ENCODE measurements at regions not wholly inside any gene's neighbourhood (a gene's known extent, or its start where the extent isn't known, plus 50 kb on each side); places are given as distances from the start of the nearest gene placed in this dataset.
A peak's percentile ranks its signal among the peaks of the same experiment; 100 is the strongest.

- no peak overlapping the region for H3K4me3 ChIP-seq (ENCODE audit: low read length)
- no peak for DNase-seq (ENCODE audit: low read depth)
- TF ChIP-seq CTCF (conservative IDR thresholded peaks at IDR 0.05; ENCODE audit: low read depth, low read length): no peak
Measured at GRCh38 chr11:90321018-90321417, 98.2 kb upstream of the CHORDC1 start.

DNA sequence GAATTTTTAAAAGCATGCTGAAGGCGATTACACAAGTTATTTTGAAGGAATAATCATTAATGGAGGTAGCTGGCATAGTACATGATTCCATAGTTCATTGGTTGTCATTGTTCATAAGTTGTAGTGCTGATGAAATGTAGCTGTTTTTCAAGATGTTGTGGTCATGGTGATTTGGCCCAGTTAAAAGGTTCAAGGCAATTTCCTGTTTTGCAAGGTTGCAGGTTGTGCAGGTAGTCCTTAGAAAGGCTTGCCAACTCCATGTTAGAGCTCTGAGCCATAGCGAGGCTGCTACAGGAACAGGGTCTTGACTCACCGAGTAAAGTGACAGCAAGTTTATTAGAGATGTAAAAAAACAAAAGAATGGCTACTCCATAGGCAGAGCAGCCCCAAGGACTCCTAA, 95.8 kb upstream of the CHORDC1 start:
- no peak for TF ChIP-seq CTCF (conservative IDR thresholded peaks at IDR 0.05; ENCODE audit: low read depth, low read length)
- no peak for DNase-seq (ENCODE audit: low read depth)
- no peak overlapping the region for H3K4me3 ChIP-seq (ENCODE audit: low read length)

GRCh38 chr11:90310210-90310609, 87.4 kb upstream of the CHORDC1 start:
- TF ChIP-seq CTCF (conservative IDR thresholded peaks at IDR 0.05; ENCODE audit: low read depth, low read length): no peak
- DNase-seq (ENCODE audit: low read depth): no peak
- no peak overlapping the region for H3K4me3 ChIP-seq (ENCODE audit: low read length)

DNA sequence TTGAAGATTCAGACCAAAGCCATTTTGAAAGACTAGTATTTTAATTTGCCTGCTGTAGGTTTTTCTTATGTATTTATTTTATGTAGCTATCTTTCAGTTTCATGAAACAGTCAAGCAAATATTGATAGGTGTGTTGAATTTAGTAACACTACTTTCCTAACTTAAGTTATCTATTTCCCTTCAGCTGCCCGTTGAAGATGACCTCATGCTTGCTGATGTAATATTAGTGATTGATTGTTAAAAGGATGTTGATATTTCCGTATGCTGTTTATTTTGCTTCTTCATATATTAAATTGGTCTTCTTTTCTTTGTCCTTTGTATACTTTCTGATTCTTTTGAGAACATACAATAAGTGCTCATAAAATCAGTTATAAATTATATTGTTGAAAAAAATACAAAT, 86.8 kb upstream of the CHORDC1 start:
- no peak for DNase-seq (ENCODE audit: low read depth)
- H3K4me3 ChIP-seq (ENCODE audit: low read length): no peak overlapping the region
- TF ChIP-seq CTCF (conservative IDR thresholded peaks at IDR 0.05; ENCODE audit: low read depth, low read length): no peak

- no peak for TF ChIP-seq CTCF (conservative IDR thresholded peaks at IDR 0.05; ENCODE audit: low read depth, low read length)
- no peak for DNase-seq (ENCODE audit: low read depth)
Measured at GRCh38 chr11:90294526-90294925, 71.7 kb upstream of the CHORDC1 start.

DNA sequence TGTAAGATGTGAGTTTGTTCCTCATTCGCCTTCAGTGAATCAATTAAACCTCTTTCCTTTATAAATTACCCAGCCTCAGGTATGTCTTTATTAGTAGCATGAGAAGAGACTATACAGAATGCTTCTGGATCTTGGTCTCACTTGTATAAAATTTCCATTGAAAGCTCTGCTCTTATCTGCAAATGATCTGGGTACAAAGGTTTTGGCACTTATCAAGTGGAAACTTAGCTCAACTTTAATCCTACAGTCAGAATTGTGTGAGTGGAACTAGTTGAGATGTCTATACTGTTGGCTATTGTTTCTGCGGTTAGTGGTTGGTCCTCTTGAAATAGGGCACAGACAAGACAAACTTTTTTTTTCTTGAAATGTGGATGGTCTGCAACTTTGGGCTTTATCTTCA, 71.2 kb upstream of the CHORDC1 start:
- no peak for TF ChIP-seq CTCF (conservative IDR thresholded peaks at IDR 0.05; ENCODE audit: low read depth, low read length)
- no peak overlapping the region for H3K4me3 ChIP-seq (ENCODE audit: low read length)
- DNase-seq (ENCODE audit: low read depth): no peak

More at GRCh38 chr11:90294526-90294925, 71.7 kb upstream of the CHORDC1 start:
- H3K4me3 ChIP-seq (ENCODE audit: low read length): no peak overlapping the region

GRCh38 chr11:90288212-90288821, 65.5 kb upstream of the CHORDC1 start:
- peak; percentile 12 for DNase-seq (ENCODE audit: low read depth)
- H3K4me3 ChIP-seq (ENCODE audit: low read length): no peak overlapping the region
- peak; percentile 69 for TF ChIP-seq CTCF (conservative IDR thresholded peaks at IDR 0.05; ENCODE audit: low read depth, low read length)

All from retinal pigment epithelial cell (primary cell).